WTC11 (cell line): ENCODE measurements at regions not wholly inside any gene's neighbourhood (a gene's known extent, or its start where the extent isn't known, plus 50 kb on each side); places are given as distances from the start of the nearest gene placed in this dataset.
A peak's percentile ranks its signal among the peaks of the same experiment; 100 is the strongest.

Experiments used
- ATAC-seq: fragments of 200-7000 bp; cut with Tn5 transposase; 2 replicates; pipeline ENCODE4 v1.10.0; 2021; ENCODE audit warnings: mild to moderate bottlenecking, moderate library complexity
- CTCF ChIA-PET: fragments of 300-600 bp; sonication (Branson Sonifier 250); formaldehyde crosslinking; loops from one replicate; lab custom pipeline; 2021; ENCODE audit warnings: antibody characterized with exemption; lab: Charles Lee
- POLR2A ChIA-PET: fragments of 350-600 bp; sonication (Branson Sonifier 250); formaldehyde crosslinking; loops from one replicate; lab custom pipeline; 2021; ENCODE audit warnings: antibody characterized with exemption; lab: Charles Lee
- DNase-seq: peaks from one replicate; pipeline ENCODE4 v3.0.0; 2021; ENCODE audit warnings: low spot score
- H3K27ac Mint-ChIP-seq: 2 replicates; pipeline ENCODE4 v1.8.0; 2021; ENCODE audit warnings: mixed read lengths
- H3K27me3 Mint-ChIP-seq: 2 replicates; pipeline ENCODE4 v1.8.0; 2021; ENCODE audit warnings: low read depth, mild to moderate bottlenecking, moderate library complexity, mixed read lengths
- H3K36me3 Mint-ChIP-seq: 2 replicates; pipeline ENCODE4 v1.8.0; 2021; ENCODE audit warnings: mixed read lengths
- H3K4me1 Mint-ChIP-seq: 2 replicates; pipeline ENCODE4 v1.8.0; 2022; ENCODE audit warnings: mixed read lengths
- H3K4me3 Mint-ChIP-seq: 2 replicates; pipeline ENCODE4 v1.8.0; 2021; ENCODE audit warnings: mild to moderate bottlenecking, moderate library complexity, mixed read lengths
- H3K9me3 Mint-ChIP-seq: 2 replicates; pipeline ENCODE4 v1.8.0; 2021; ENCODE audit warnings: mixed read lengths
- ATF1 ChIP-seq: sonication (generic); formaldehyde crosslinking; IDR thresholded peaks from 2 replicates; pipeline ENCODE4 v1.8.1; 2023; ENCODE audit warnings: mild to moderate bottlenecking, moderate library complexity, missing genetic modification reagents
- CTCF ChIP-seq: fragments of 200-600 bp; IDR thresholded peaks from 2 replicates; pipeline ENCODE4 v1.8.0; 2022; ENCODE audit warnings: antibody characterized with exemption
- FOXP4 ChIP-seq: sonication (generic); formaldehyde crosslinking; IDR thresholded peaks from 2 replicates; pipeline ENCODE4 v1.8.0; 2022; ENCODE audit warnings: mild to moderate bottlenecking, missing genetic modification reagents
- GTF2I ChIP-seq: fragments of 250-450 bp; sonication (Bioruptor Pico); conservative IDR thresholded peaks from 2 replicates; pipeline ENCODE4 v1.4.0; 2021; ENCODE audit warnings: mild to moderate bottlenecking
- JAZF1 ChIP-seq: fragments of 250-450 bp; sonication (Bioruptor Pico); IDR thresholded peaks from 2 replicates; pipeline ENCODE4 v1.9.0; 2021; ENCODE audit warnings: moderate library complexity, mild to moderate bottlenecking, inconsistent platforms
- KAT7 ChIP-seq: sonication (generic); formaldehyde crosslinking; IDR thresholded peaks from 2 replicates; pipeline ENCODE4 v1.8.1; 2023; ENCODE audit warnings: missing genetic modification reagents, mild to moderate bottlenecking, borderline replicate concordance
- OVOL2 ChIP-seq: fragments of 250-450 bp; sonication (Bioruptor Pico); IDR thresholded peaks from 2 replicates; pipeline ENCODE4 v1.9.0; 2021; ENCODE audit warnings: mild to moderate bottlenecking, borderline replicate concordance
- RORB ChIP-seq: fragments of 250-450 bp; sonication (Bioruptor Pico); IDR thresholded peaks from 2 replicates; pipeline ENCODE4 v1.9.0; 2021; ENCODE audit warnings: mild to moderate bottlenecking
- TEAD1 ChIP-seq: sonication (generic); formaldehyde crosslinking; IDR thresholded peaks from 2 replicates; pipeline ENCODE4 v1.8.0; 2022; ENCODE audit warnings: mild to moderate bottlenecking, missing genetic modification reagents
- TEAD4 ChIP-seq: sonication (generic); formaldehyde crosslinking; IDR thresholded peaks from 2 replicates; pipeline ENCODE4 v1.8.0; 2022; ENCODE audit warnings: mild to moderate bottlenecking, missing genetic modification reagents
- TP53 ChIP-seq: sonication (generic); formaldehyde crosslinking; IDR thresholded peaks from 2 replicates; pipeline ENCODE4 v1.8.1; 2023; ENCODE audit warnings: mild to moderate bottlenecking, missing genetic modification reagents
- ZBTB43 ChIP-seq: sonication (generic); formaldehyde crosslinking; IDR thresholded peaks from 2 replicates; pipeline ENCODE4 v1.8.1; 2023; ENCODE audit warnings: mild to moderate bottlenecking, missing genetic modification reagents
- ZNF232 ChIP-seq: sonication (generic); formaldehyde crosslinking; IDR thresholded peaks from 2 replicates; pipeline ENCODE4 v1.8.0; 2022; ENCODE audit warnings: mild to moderate bottlenecking, missing genetic modification reagents
- ZNF317 ChIP-seq: sonication (generic); formaldehyde crosslinking; IDR thresholded peaks from 2 replicates; pipeline ENCODE4 v1.8.1; 2023; ENCODE audit warnings: low read depth, mild to moderate bottlenecking, moderate library complexity, missing genetic modification reagents, borderline replicate concordance
- TF ChIP-seq, protein P1 (sequence below): sonication (generic); formaldehyde crosslinking; IDR thresholded peaks from 2 replicates; pipeline ENCODE4 v1.8.1; 2022; ENCODE audit warnings: low read depth, mild to moderate bottlenecking, moderate library complexity, missing genetic modification reagents, borderline replicate concordance
- TF ChIP-seq, protein P2 (sequence below): sonication (generic); formaldehyde crosslinking; IDR thresholded peaks from 2 replicates; pipeline ENCODE4 v1.8.0; 2023; ENCODE audit warnings: mild to moderate bottlenecking, missing genetic modification reagents
- TF ChIP-seq, protein P3 (sequence below): sonication (generic); formaldehyde crosslinking; conservative IDR thresholded peaks from 2 replicates; pipeline ENCODE4 v1.8.1; 2022; ENCODE audit warnings: mild to moderate bottlenecking, missing genetic modification reagents

DNA sequence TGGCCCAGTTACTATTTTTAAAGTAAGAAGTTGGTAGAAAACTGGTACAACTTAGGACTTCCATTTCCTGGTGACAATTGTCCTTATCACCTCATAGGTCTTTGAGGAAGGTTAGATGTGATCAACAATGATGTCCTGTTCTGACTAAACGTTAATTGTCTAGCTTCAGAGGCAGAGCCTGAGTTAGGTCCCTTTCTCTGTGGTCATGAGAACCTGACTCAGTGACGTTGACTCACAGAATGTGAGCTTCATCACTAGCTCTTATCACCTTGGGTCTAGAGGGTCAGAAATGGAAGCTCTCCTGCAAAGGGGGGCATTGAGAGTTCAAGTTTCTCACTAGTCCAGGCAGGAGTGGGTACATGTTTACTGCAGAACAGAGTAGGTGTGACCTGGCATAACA, 60.6 kb upstream of the ATP8B1 start:
- H3K9me3 Mint-ChIP-seq: no peaks in the 10 kb centered on the region
- no peak for ATAC-seq
- H3K4me3 Mint-ChIP-seq: no peak overlapping the region
- no peaks in the 10 kb centered on the region for H3K36me3 Mint-ChIP-seq
- TF ChIP-seq KAT7 (CRISPR knock-in tag): no peak
- TF ChIP-seq ZNF232 (CRISPR knock-in tag): no peak
- TF ChIP-seq TEAD1 (CRISPR knock-in tag): no peak
- TF ChIP-seq OVOL2: no peak
- no peak for TF ChIP-seq ZNF317
- TF ChIP-seq JAZF1 (CRISPR knock-in tag): no peak
- TF ChIP-seq TEAD4 (CRISPR knock-in tag): no peak
- no peak for TF ChIP-seq GTF2I
- TF ChIP-seq, protein P1, sequence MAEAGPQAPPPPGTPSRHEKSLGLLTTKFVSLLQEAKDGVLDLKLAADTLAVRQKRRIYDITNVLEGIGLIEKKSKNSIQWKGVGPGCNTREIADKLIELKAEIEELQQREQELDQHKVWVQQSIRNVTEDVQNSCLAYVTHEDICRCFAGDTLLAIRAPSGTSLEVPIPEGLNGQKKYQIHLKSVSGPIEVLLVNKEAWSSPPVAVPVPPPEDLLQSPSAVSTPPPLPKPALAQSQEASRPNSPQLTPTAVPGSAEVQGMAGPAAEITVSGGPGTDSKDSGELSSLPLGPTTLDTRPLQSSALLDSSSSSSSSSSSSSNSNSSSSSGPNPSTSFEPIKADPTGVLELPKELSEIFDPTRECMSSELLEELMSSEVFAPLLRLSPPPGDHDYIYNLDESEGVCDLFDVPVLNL (CRISPR knock-in tag): no peak
- H3K27me3 Mint-ChIP-seq: no peaks in the 10 kb centered on the region
- CTCF ChIA-PET: interaction anchor here (1.3 kb wide), 1 partner anchor 18 kb away, joined by 3 read pairs; no protein-coding TSS in a partner anchor
- DNase-seq: no peak
- POLR2A ChIA-PET: no interaction called here
- H3K4me1 Mint-ChIP-seq: no peaks in the 10 kb centered on the region
- no peak overlapping the region for H3K27ac Mint-ChIP-seq

DNA sequence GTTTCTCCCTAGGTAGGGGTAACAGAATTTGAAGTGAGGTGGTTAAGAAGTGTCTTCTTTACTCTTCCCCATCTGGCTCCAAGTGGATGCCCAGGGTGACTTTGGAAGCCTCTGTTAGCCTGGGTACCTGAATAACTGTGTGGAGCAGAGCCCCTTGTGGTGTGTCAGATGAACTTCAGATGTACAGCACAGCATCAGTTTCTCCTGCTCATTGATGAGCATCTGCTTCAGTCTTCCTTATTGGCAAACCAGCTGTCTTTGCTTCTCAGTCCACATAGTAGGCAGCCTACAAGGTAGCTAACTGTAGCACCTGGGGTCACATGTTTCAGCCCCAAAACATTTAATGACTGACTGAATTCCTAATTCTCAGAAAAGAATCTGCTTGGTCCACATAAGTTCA, 56.2 kb upstream of the ATP8B1 start:
- no peaks in the 10 kb centered on the region for H3K36me3 Mint-ChIP-seq
- no peaks in the 10 kb centered on the region for H3K9me3 Mint-ChIP-seq
- ChIA-PET POLR2A (no interaction called here), CTCF (interaction anchor here (0.8 to 2.5 kb wide), 3 partner anchors 9 to 49 kb away, joined by 3 to 11 read pairs (median 3); no protein-coding TSS in a partner anchor)
- peak; percentile 20 for DNase-seq
- H3K4me1 Mint-ChIP-seq: peaks cover 17% of the 10 kb centered on the region
- TF ChIP-seq CTCF (peak; percentile 53), ZBTB43 (no peak)
- peak; percentile 95 for ATAC-seq
- H3K27ac Mint-ChIP-seq: no peak overlapping the region
- no peaks in the 10 kb centered on the region; the same call in 1 of the 2 replicates for H3K27me3 Mint-ChIP-seq
- H3K4me3 Mint-ChIP-seq: no peak overlapping the region

GRCh38 chr18:57856557-57857280, 53.6 kb upstream of the ATP8B1 start:
- no peaks in the 10 kb centered on the region for H3K9me3 Mint-ChIP-seq
- POLR2A ChIA-PET: no interaction called here
- H3K27ac Mint-ChIP-seq: no peak overlapping the region
- DNase-seq (no peak), ATAC-seq (no peak)
- TF ChIP-seq RORB: no peak
- no peak for TF ChIP-seq FOXP4 (CRISPR knock-in tag)
- TF ChIP-seq, protein P2, sequence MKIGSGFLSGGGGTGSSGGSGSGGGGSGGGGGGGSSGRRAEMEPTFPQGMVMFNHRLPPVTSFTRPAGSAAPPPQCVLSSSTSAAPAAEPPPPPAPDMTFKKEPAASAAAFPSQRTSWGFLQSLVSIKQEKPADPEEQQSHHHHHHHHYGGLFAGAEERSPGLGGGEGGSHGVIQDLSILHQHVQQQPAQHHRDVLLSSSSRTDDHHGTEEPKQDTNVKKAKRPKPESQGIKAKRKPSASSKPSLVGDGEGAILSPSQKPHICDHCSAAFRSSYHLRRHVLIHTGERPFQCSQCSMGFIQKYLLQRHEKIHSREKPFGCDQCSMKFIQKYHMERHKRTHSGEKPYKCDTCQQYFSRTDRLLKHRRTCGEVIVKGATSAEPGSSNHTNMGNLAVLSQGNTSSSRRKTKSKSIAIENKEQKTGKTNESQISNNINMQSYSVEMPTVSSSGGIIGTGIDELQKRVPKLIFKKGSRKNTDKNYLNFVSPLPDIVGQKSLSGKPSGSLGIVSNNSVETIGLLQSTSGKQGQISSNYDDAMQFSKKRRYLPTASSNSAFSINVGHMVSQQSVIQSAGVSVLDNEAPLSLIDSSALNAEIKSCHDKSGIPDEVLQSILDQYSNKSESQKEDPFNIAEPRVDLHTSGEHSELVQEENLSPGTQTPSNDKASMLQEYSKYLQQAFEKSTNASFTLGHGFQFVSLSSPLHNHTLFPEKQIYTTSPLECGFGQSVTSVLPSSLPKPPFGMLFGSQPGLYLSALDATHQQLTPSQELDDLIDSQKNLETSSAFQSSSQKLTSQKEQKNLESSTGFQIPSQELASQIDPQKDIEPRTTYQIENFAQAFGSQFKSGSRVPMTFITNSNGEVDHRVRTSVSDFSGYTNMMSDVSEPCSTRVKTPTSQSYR: no peak
- TF ChIP-seq, protein P3, sequence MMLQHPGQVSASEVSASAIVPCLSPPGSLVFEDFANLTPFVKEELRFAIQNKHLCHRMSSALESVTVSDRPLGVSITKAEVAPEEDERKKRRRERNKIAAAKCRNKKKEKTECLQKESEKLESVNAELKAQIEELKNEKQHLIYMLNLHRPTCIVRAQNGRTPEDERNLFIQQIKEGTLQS (CRISPR knock-in tag): no peak
- no peak for TF ChIP-seq TP53
- no peak for TF ChIP-seq ATF1 (CRISPR knock-in tag)
- H3K36me3 Mint-ChIP-seq: no peaks in the 10 kb centered on the region
- H3K4me1 Mint-ChIP-seq: peaks cover 17% of the 10 kb centered on the region
- H3K27me3 Mint-ChIP-seq: no peaks in the 10 kb centered on the region; the same call in 1 of the 2 replicates
- CTCF ChIA-PET: interaction anchor here (1.0 kb wide), 1 partner anchor 226 kb away, joined by 4 read pairs; no protein-coding TSS in a partner anchor
- H3K4me3 Mint-ChIP-seq: no peak overlapping the region
